ENCODE measurements at regions not wholly inside any gene's neighbourhood (a gene's known extent, or its start where the extent isn't known, plus 50 kb on each side); places are given as distances from the start of the nearest gene placed in this dataset.

GRCh38 chr13:39897636-39898035 lies 242.2 kb downstream of the COG6 start:
- no peak overlapping the region for H3K4me3 ChIP-seq
- intact Hi-C loops (cut with DNase I) = no loop called here
- ATAC-seq (no peak), DNase-seq (no peak)
- TF ChIP-seq CTCF (IDR thresholded peaks at IDR 0.05) = no peak
- no peaks in the 10 kb centered on the region for H3K36me3 ChIP-seq (ENCODE audit: insufficient read depth in 1 of 2, low read depth in 1 of 2)
- H3K4me1 ChIP-seq = no peaks in the 10 kb centered on the region
- WGBS, 3 donors = 79 to 81% (median 80%) methylated on average over 5 of the region's 5 CpGs
- H3K9me3 ChIP-seq = no peaks in the 10 kb centered on the region
- H3K27ac ChIP-seq = no peak overlapping the region
- no peaks in the 10 kb centered on the region for H3K27me3 ChIP-seq (ENCODE audit: insufficient read depth in 3 of 3, low read length in 2 of 3)

GRCh38 chr13:39900106-39900750 lies 244.8 kb downstream of the COG6 start:
- no peaks in the 10 kb centered on the region for H3K9me3 ChIP-seq
- 56 to 78% (median 76%) methylated on average over 4 of the region's 4 CpGs for WGBS, 3 donors
- no peaks in the 10 kb centered on the region for H3K27me3 ChIP-seq (ENCODE audit: insufficient read depth in 3 of 3, low read length in 2 of 3)
- H3K36me3 ChIP-seq (ENCODE audit: insufficient read depth in 1 of 2, low read depth in 1 of 2) = no peaks in the 10 kb centered on the region
- H3K4me1 ChIP-seq = no peaks in the 10 kb centered on the region
- ATAC-seq (no peak), DNase-seq (no peak)
- intact Hi-C loops (cut with DNase I) = no loop called here
- H3K27ac ChIP-seq = no peak overlapping the region
- H3K4me3 ChIP-seq = no peak overlapping the region
- no peak for TF ChIP-seq CTCF (IDR thresholded peaks at IDR 0.05)

GRCh38 chr13:39904959-39905358 lies 249.5 kb downstream of the COG6 start:
- Histone ChIP-seq H3K4me3 (no peak overlapping the region), H3K27me3 (ENCODE audit: insufficient read depth in 3 of 3, low read length in 2 of 3) (no peaks in the 10 kb centered on the region), H3K36me3 (ENCODE audit: insufficient read depth in 1 of 2, low read depth in 1 of 2) (no peaks in the 10 kb centered on the region), H3K27ac (no peak overlapping the region), H3K9me3 (no peaks in the 10 kb centered on the region), H3K4me1 (no peaks in the 10 kb centered on the region)
- intact Hi-C loops (cut with DNase I) = no loop called here
- WGBS, 3 donors = 92 to 96% (median 93%) methylated on average over 2 of the region's 2 CpGs
- TF ChIP-seq CTCF (IDR thresholded peaks at IDR 0.05) = no peak
- DNase-seq = no peak
- ATAC-seq = no peak

- no peak for TF ChIP-seq CTCF (IDR thresholded peaks at IDR 0.05)
- H3K4me1 ChIP-seq = no peaks in the 10 kb centered on the region
- no peak overlapping the region for H3K27ac ChIP-seq
- H3K36me3 ChIP-seq (ENCODE audit: insufficient read depth in 1 of 2, low read depth in 1 of 2) = no peaks in the 10 kb centered on the region
- ATAC-seq (no peak), DNase-seq (no peak)
- no peaks in the 10 kb centered on the region for H3K27me3 ChIP-seq (ENCODE audit: insufficient read depth in 3 of 3, low read length in 2 of 3)
- H3K4me3 ChIP-seq = no peak overlapping the region
- WGBS, 3 donors = 81 to 84% (median 83%) methylated on average over 3 of the region's 3 CpGs
- intact Hi-C loops (cut with DNase I) = no loop called here
- no peaks in the 10 kb centered on the region for H3K9me3 ChIP-seq
Measured at GRCh38 chr13:39909634-39910033, 254.2 kb downstream of the COG6 start.

- Histone ChIP-seq H3K4me1 (no peaks in the 10 kb centered on the region), H3K27me3 (ENCODE audit: insufficient read depth in 3 of 3, low read length in 2 of 3) (no peaks in the 10 kb centered on the region), H3K4me3 (no peak overlapping the region), H3K36me3 (ENCODE audit: insufficient read depth in 1 of 2, low read depth in 1 of 2) (no peaks in the 10 kb centered on the region), H3K9me3 (no peaks in the 10 kb centered on the region), H3K27ac (no peak overlapping the region)
- ATAC-seq (no peak), DNase-seq (no peak)
- 83 to 88% (median 85%) methylated on average over 1 of the region's 1 CpG for WGBS, 3 donors
- TF ChIP-seq CTCF (IDR thresholded peaks at IDR 0.05) = no peak
- intact Hi-C loops (cut with DNase I) = no loop called here
Measured at GRCh38 chr13:39910041-39910440, 254.6 kb downstream of the COG6 start.
